ENCODE measurements at regions not wholly inside any gene's neighbourhood (a gene's known extent, or its start where the extent isn't known, plus 50 kb on each side); places are given as distances from the start of the nearest gene placed in this dataset.

GRCh38 chr3:72298201-72299152 is 513.5 kb upstream of the PROK2 start:
- H3K4me3 Mint-ChIP-seq (ENCODE audit: unreplicated experiment) = no peak overlapping the region
- H3K4me2 ChIP-seq (ENCODE audit: low read length) = no peak overlapping the region
- no peak for TF ChIP-seq EZH2 (IDR thresholded peaks at IDR 0.05; ENCODE audit: insufficient read depth, low read length)
- TF ChIP-seq CTCF (IDR thresholded peaks at IDR 0.05; ENCODE audit: insufficient read depth, low read depth, low read length) = no peak
- H3K27me3 Mint-ChIP-seq (ENCODE audit: low read depth, unreplicated experiment) = peaks cover 50% of the 10 kb centered on the region
- H3K4me1 ChIP-seq (ENCODE audit: insufficient read depth, low read length) = peaks cover 12% of the 10 kb centered on the region
- no peak overlapping the region for H3K4me3 ChIP-seq (ENCODE audit: insufficient read depth, low read depth, low read length)
- DNase-seq (ENCODE audit: low read depth) = no peak
- no peaks in the 10 kb centered on the region for H3K9me3 ChIP-seq (ENCODE audit: insufficient read depth, low read depth, low read length)
- H4K20me1 ChIP-seq (ENCODE audit: insufficient read depth, low read length) = no peaks in the 10 kb centered on the region
- H2AFZ ChIP-seq (ENCODE audit: low read depth, low read length) = no peak overlapping the region
- peaks cover 4% of the 10 kb centered on the region for H3K9me3 Mint-ChIP-seq (ENCODE audit: unreplicated experiment)
- peaks cover 3% of the 10 kb centered on the region for H3K36me3 Mint-ChIP-seq (ENCODE audit: low read depth, unreplicated experiment)
- H3K36me3 ChIP-seq (ENCODE audit: insufficient read depth, low read length) = no peaks in the 10 kb centered on the region
- no peak overlapping the region for H3K27ac Mint-ChIP-seq (ENCODE audit: unreplicated experiment)
- peaks cover 2% of the 10 kb centered on the region for H3K4me1 Mint-ChIP-seq (ENCODE audit: low read depth, unreplicated experiment)
- H3K9ac ChIP-seq (ENCODE audit: low read length) = no peak overlapping the region
- H3K79me2 ChIP-seq (ENCODE audit: insufficient read depth, low read length) = no peaks in the 10 kb centered on the region
- H3K27ac ChIP-seq (ENCODE audit: low read depth, low read length) = no peak overlapping the region
- no peak for FAIRE-seq
- H3K27me3 ChIP-seq (ENCODE audit: insufficient read depth, low read length) = peaks cover 14% of the 10 kb centered on the region

- Mint-ChIP-seq H3K4me1 (ENCODE audit: low read depth, unreplicated experiment) (peaks cover 2% of the 10 kb centered on the region), H3K9me3 (ENCODE audit: unreplicated experiment) (peaks cover 4% of the 10 kb centered on the region), H3K27me3 (ENCODE audit: low read depth, unreplicated experiment) (peaks cover 51% of the 10 kb centered on the region), H3K4me3 (ENCODE audit: unreplicated experiment) (no peak overlapping the region), H3K36me3 (ENCODE audit: low read depth, unreplicated experiment) (peaks cover 3% of the 10 kb centered on the region), H3K27ac (ENCODE audit: unreplicated experiment) (no peak overlapping the region)
- Histone ChIP-seq H4K20me1 (ENCODE audit: insufficient read depth, low read length) (no peaks in the 10 kb centered on the region), H3K27me3 (ENCODE audit: insufficient read depth, low read length) (peaks cover 17% of the 10 kb centered on the region), H3K4me1 (ENCODE audit: insufficient read depth, low read length) (peaks cover 12% of the 10 kb centered on the region), H3K9ac (ENCODE audit: low read length) (no peak overlapping the region), H3K27ac (ENCODE audit: low read depth, low read length) (no peak overlapping the region), H3K79me2 (ENCODE audit: insufficient read depth, low read length) (no peaks in the 10 kb centered on the region), H3K4me2 (ENCODE audit: low read length) (no peak overlapping the region), H3K36me3 (ENCODE audit: insufficient read depth, low read length) (no peaks in the 10 kb centered on the region), H3K4me3 (ENCODE audit: insufficient read depth, low read depth, low read length) (no peak overlapping the region), H3K9me3 (ENCODE audit: insufficient read depth, low read depth, low read length) (no peaks in the 10 kb centered on the region), H2AFZ (ENCODE audit: low read depth, low read length) (no peak overlapping the region)
- DNase-seq (ENCODE audit: low read depth) (no peak), FAIRE-seq (no peak)
- TF ChIP-seq CTCF (IDR thresholded peaks at IDR 0.05; ENCODE audit: insufficient read depth, low read depth, low read length) (no peak), EZH2 (IDR thresholded peaks at IDR 0.05; ENCODE audit: insufficient read depth, low read length) (no peak)
Measured at GRCh38 chr3:72297481-72297880, 512.5 kb upstream of the PROK2 start.

Measured in astrocyte (in vitro differentiated cells and primary cell).